OCI-LY1 (cell line): ENCODE measurements at regions not wholly inside any gene's neighbourhood (a gene's known extent, or its start where the extent isn't known, plus 50 kb on each side); places are given as distances from the start of the nearest gene placed in this dataset.

Experiments used
- EZH2 ChIP-seq: fragments of 200-600 bp; sonication (generic), shearing (Covaris generic); IDR thresholded peaks from 2 replicates; pipeline ENCODE4 v1.8.0; 2017; ENCODE audit warnings: borderline replicate concordance, mixed run types, mild to moderate bottlenecking, antibody characterized with exemption, low read length, moderate library complexity, mixed read lengths
- TF ChIP-seq, protein P1 (sequence below): fragments of 200-600 bp; sonication (generic), shearing (Covaris generic); IDR thresholded peaks from 2 replicates; pipeline ENCODE4 v1.5.1; 2017; ENCODE audit warnings: mild to moderate bottlenecking, antibody characterized with exemption, low read length, moderate library complexity, mixed read lengths

DNA sequence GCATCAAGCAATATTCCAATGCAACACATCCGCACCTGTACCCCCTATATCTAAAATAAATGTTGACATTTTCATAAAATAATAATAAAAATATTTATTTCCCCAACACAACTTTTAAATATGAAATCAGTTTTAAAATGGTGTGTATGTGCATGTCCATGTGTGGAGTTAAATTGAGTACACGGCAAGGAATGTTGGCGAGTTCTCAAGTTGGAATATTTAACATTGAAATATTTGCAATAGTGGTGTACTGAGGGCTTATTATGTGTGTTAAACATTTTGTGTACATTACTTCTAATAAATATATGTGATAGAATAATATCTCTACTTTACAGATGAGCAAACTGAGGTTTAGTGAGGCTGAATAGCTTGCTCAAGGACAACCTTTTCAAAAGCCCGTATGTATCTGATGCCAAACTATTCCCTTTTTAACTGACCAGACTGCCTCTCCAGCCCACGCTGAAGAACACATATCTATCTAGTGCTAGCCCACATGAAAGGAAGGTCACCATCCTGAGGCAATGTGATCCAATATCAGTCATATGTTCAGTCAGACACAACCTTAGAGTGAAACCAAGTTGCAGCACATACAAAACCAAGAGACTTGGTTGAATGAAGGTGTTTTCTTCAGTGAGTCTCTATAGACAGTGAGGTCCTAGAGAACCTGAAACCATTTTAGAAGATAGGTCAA lies 192.2 kb upstream of the CDH11 start:
- TF ChIP-seq, protein P1, sequence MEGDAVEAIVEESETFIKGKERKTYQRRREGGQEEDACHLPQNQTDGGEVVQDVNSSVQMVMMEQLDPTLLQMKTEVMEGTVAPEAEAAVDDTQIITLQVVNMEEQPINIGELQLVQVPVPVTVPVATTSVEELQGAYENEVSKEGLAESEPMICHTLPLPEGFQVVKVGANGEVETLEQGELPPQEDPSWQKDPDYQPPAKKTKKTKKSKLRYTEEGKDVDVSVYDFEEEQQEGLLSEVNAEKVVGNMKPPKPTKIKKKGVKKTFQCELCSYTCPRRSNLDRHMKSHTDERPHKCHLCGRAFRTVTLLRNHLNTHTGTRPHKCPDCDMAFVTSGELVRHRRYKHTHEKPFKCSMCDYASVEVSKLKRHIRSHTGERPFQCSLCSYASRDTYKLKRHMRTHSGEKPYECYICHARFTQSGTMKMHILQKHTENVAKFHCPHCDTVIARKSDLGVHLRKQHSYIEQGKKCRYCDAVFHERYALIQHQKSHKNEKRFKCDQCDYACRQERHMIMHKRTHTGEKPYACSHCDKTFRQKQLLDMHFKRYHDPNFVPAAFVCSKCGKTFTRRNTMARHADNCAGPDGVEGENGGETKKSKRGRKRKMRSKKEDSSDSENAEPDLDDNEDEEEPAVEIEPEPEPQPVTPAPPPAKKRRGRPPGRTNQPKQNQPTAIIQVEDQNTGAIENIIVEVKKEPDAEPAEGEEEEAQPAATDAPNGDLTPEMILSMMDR, result no peak
- no peak for TF ChIP-seq EZH2
